ENCODE measurements at regions not wholly inside any gene's neighbourhood (a gene's known extent, or its start where the extent isn't known, plus 50 kb on each side); places are given as distances from the start of the nearest gene placed in this dataset.
A peak's percentile ranks its signal among the peaks of the same experiment; 100 is the strongest.

GRCh38 chr13:56909896-56910600, 230.7 kb upstream of the PRR20A start:
- 94 to 95% methylated on average over 30 of the region's 30 CpGs for WGBS, 2 donors
- Histone ChIP-seq H3K36me3 (ENCODE audit: control insufficient read depth in 4 of 4, insufficient read depth in 4 of 4, low read length in 4 of 4) (no peaks in the 10 kb centered on the region), H3K27ac (ENCODE audit: low read depth in 1 of 2, low read length in 1 of 2) (no peak overlapping the region), H3K27me3 (ENCODE audit: control insufficient read depth in 3 of 3, insufficient read depth in 3 of 3, low read length in 2 of 3) (no peaks in the 10 kb centered on the region), H3K4me1 (ENCODE audit: control insufficient read depth in 5 of 5, insufficient read depth in 5 of 5, low read length in 5 of 5) (no peaks in the 10 kb centered on the region), H3K9me3 (ENCODE audit: control insufficient read depth in 4 of 4, insufficient read depth in 3 of 4, low read length in 3 of 4) (no peaks in the 10 kb centered on the region), H3K9ac (ENCODE audit: insufficient read depth in 1 of 2, low read length in 2 of 2) (no peak overlapping the region), H3K4me3 (no peak overlapping the region)
- no peak for ATAC-seq (ENCODE audit: insufficient read depth, low FRiP score)
- DNase-seq = no peak
- TF ChIP-seq CTCF (IDR thresholded peaks at IDR 0.05; ENCODE audit: control extremely low read depth, extremely low read depth) = no peak

- 97 to 98% methylated on average over 3 of the region's 3 CpGs for whole genome bisulfite sequencing, 2 donors
Observed at GRCh38 chr13:56917966-56918365, 222.8 kb upstream of the PRR20A start.

GRCh38 chr13:56923626-56924140, 217.0 kb upstream of the PRR20A start:
- peak in 1 of 3 donors; percentile 4 for DNase-seq
- no peaks in the 10 kb centered on the region for H3K36me3 ChIP-seq (ENCODE audit: control insufficient read depth in 4 of 4, insufficient read depth in 4 of 4, low read length in 4 of 4)
- no peaks in the 10 kb centered on the region for H3K9me3 ChIP-seq (ENCODE audit: control insufficient read depth in 4 of 4, insufficient read depth in 3 of 4, low read length in 3 of 4)
- H3K4me1 ChIP-seq (ENCODE audit: control insufficient read depth in 5 of 5, insufficient read depth in 5 of 5, low read length in 5 of 5) = no peaks in the 10 kb centered on the region
- no peaks in the 10 kb centered on the region for H3K27me3 ChIP-seq (ENCODE audit: control insufficient read depth in 3 of 3, insufficient read depth in 3 of 3, low read length in 2 of 3)
- H3K4me3 ChIP-seq = no peak overlapping the region
- 92 to 94% methylated on average over 2 of the region's 2 CpGs for WGBS, 2 donors
- H3K9ac ChIP-seq (ENCODE audit: insufficient read depth in 1 of 2, low read length in 2 of 2) = no peak overlapping the region
- no peak for ATAC-seq (ENCODE audit: insufficient read depth, low FRiP score)
- no peak overlapping the region for H3K27ac ChIP-seq (ENCODE audit: low read depth in 1 of 2, low read length in 1 of 2)
- no peak for TF ChIP-seq CTCF (IDR thresholded peaks at IDR 0.05; ENCODE audit: control extremely low read depth, extremely low read depth)

More at GRCh38 chr13:56917966-56918365, 222.8 kb upstream of the PRR20A start:
- no peak for TF ChIP-seq CTCF (IDR thresholded peaks at IDR 0.05; ENCODE audit: control extremely low read depth, extremely low read depth)
- no peaks in the 10 kb centered on the region for H3K27me3 ChIP-seq (ENCODE audit: control insufficient read depth in 3 of 3, insufficient read depth in 3 of 3, low read length in 2 of 3)
- H3K27ac ChIP-seq (ENCODE audit: low read depth in 1 of 2, low read length in 1 of 2) = no peak overlapping the region
- H3K9ac ChIP-seq (ENCODE audit: insufficient read depth in 1 of 2, low read length in 2 of 2) = no peak overlapping the region
- no peak overlapping the region for H3K4me3 ChIP-seq
- ATAC-seq (ENCODE audit: insufficient read depth, low FRiP score) = no peak
- no peaks in the 10 kb centered on the region for H3K4me1 ChIP-seq (ENCODE audit: control insufficient read depth in 5 of 5, insufficient read depth in 5 of 5, low read length in 5 of 5)
- DNase-seq = no peak
- H3K36me3 ChIP-seq (ENCODE audit: control insufficient read depth in 4 of 4, insufficient read depth in 4 of 4, low read length in 4 of 4) = no peaks in the 10 kb centered on the region
- H3K9me3 ChIP-seq (ENCODE audit: control insufficient read depth in 4 of 4, insufficient read depth in 3 of 4, low read length in 3 of 4) = no peaks in the 10 kb centered on the region

Measured in lung (tissue), 11 donors.